Fibroblast of skin of scalp (primary cell): ENCODE measurements at regions not wholly inside any gene's neighbourhood (a gene's known extent, or its start where the extent isn't known, plus 50 kb on each side); places are given as distances from the start of the nearest gene placed in this dataset.

ENCODE experiments used
- DNase-seq: peaks from one replicate; pipeline ENCODE4 v3.0.0-alpha.2; 2013

- DNase-seq = no peak
Measured at GRCh38 chr6:170160628-170161611, 130.0 kb downstream of the DLL1 start.

GRCh38 chr6:170160031-170160627 lies 130.7 kb downstream of the DLL1 start:
- no peak for DNase-seq

GRCh38 chr6:170159022-170159965 lies 131.6 kb downstream of the DLL1 start:
- no peak for DNase-seq

GRCh38 chr6:170158296-170159021 lies 132.4 kb downstream of the DLL1 start:
- DNase-seq = no peak

- DNase-seq = no peak
Measured at GRCh38 chr6:170157567-170158218, 133.2 kb downstream of the DLL1 start.

GRCh38 chr6:170156448-170157375 lies 134.2 kb downstream of the DLL1 start:
- DNase-seq = no peak

GRCh38 chr6:170155464-170156196 lies 135.2 kb downstream of the DLL1 start:
- DNase-seq = no peak

GRCh38 chr6:170153436-170154319 lies 137.2 kb downstream of the DLL1 start:
- DNase-seq = no peak

GRCh38 chr6:170152989-170153388 lies 137.9 kb downstream of the DLL1 start:
- DNase-seq = no peak

GRCh38 chr6:170152124-170152926 lies 138.6 kb downstream of the DLL1 start:
- DNase-seq = no peak

- no peak for DNase-seq
Measured at GRCh38 chr6:170151804-170152123, 139.1 kb downstream of the DLL1 start.

- DNase-seq = no peak
Measured at GRCh38 chr6:170151321-170151771, 139.5 kb downstream of the DLL1 start.

GRCh38 chr6:170150590-170150945 lies 140.3 kb downstream of the DLL1 start:
- DNase-seq = no peak

GRCh38 chr6:170149681-170150589 lies 140.9 kb downstream of the DLL1 start:
- DNase-seq = no peak

- DNase-seq = no peak
Measured at GRCh38 chr6:170148709-170149470, 142.0 kb downstream of the DLL1 start.
